Fibroblast of lung (primary cell): ENCODE measurements at regions not wholly inside any gene's neighbourhood (a gene's known extent, or its start where the extent isn't known, plus 50 kb on each side); places are given as distances from the start of the nearest gene placed in this dataset.

ENCODE experiments used
- CTCF ChIP-seq, 2 donors: IDR thresholded peaks in 1 of 2; conservative IDR thresholded peaks in 1 of 2; 1 replicate in 1 of 2; 2 replicates in 1 of 2; pipeline ENCODE4 v1.5.1; 2011 to 2012; ENCODE audit warnings: low read length in 2 of 2, control low read depth in 1 of 2, inconsistent platforms in 1 of 2, low read depth in 1 of 2, mild to moderate bottlenecking in 1 of 2
- EZH2 ChIP-seq: IDR thresholded peaks from 2 replicates; pipeline ENCODE4 v1.5.1; 2012; ENCODE audit warnings: low read length, control low read depth, mild to moderate bottlenecking; ENCODE audit errors: missing control alignments

- TF ChIP-seq CTCF (conservative IDR thresholded peaks at IDR 0.05 in 1 of 2, IDR thresholded peaks at IDR 0.05 in 1 of 2; ENCODE audit: low read depth in 1 of 2, low read length in 2 of 2) (no peak), EZH2 (no peak)
These were observed 1142.8 kb upstream of the EYS start for GRCh38 chr6:66849843-66850242.
